ENCODE measurements at regions not wholly inside any gene's neighbourhood (a gene's known extent, or its start where the extent isn't known, plus 50 kb on each side); places are given as distances from the start of the nearest gene placed in this dataset.

DNA sequence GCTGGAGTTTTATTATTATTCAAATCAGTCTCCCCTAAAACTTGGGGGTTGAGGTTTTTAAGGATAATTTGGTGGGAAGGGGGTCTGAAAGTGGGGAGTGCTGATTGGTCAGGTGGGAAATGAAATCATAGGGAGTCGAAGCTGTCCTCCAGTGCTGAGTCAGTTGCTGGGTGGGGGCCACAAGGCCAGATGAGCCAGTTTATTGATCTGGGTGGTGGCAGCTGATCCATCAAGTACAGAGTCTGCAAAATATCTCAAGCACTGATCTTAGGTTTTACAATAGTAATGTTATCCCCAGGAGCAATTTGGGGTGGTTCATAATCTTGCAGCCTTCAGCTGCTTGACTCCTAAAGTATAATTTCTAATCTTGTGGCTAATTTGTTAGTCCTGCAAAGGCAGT is 146.0 kb upstream of the SPACA1 start:
- H3K4me1 ChIP-seq (ENCODE audit: control insufficient read depth, insufficient read depth, low read length) = no peaks in the 10 kb centered on the region
- H3K27ac ChIP-seq (ENCODE audit: low read length) = no peak overlapping the region
- H3K4me3 ChIP-seq (ENCODE audit: low read length) = no peak overlapping the region
- no peaks in the 10 kb centered on the region for H3K27me3 ChIP-seq (ENCODE audit: control insufficient read depth, insufficient read depth, low read length)
- 14% methylated on average over 1 of the region's 1 CpG for WGBS (ENCODE audit: insufficient coverage)
- no peaks in the 10 kb centered on the region for H3K9me3 ChIP-seq (replicated peaks; ENCODE audit: control insufficient read depth, low read depth, low read length)
- DNase-seq = no peak
- H3K36me3 ChIP-seq (ENCODE audit: control insufficient read depth, insufficient read depth, low read length) = no peaks in the 10 kb centered on the region

DNA sequence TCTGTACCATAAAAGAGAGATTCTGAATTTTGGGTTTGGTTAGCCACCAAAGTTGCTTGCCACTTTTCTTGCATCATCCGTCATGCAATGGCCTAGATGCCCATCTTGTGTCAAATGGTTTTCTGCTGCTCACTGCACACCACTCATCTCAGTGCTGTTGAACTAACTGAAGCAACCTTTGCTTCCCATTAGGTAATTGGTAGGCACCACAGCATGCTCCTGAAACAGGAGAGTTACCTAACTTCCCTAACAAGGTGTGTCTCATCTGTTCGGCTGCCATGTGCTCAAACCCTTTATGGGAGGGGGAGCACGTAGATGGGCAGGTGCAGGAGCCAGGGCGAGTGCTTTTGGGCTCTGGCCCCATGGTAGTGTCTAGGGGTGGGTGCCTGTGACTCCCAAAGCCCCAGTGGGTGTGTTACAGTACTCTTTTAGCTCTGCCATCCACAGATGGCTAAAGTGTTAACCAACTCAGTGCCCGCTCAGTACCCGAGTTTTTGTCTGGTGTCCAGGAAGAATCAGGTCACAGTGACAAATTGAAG is 147.4 kb upstream of the SPACA1 start:
- Histone ChIP-seq H3K27me3 (ENCODE audit: control insufficient read depth, insufficient read depth, low read length) (no peaks in the 10 kb centered on the region), H3K9me3 (replicated peaks; ENCODE audit: control insufficient read depth, low read depth, low read length) (no peaks in the 10 kb centered on the region), H3K4me3 (ENCODE audit: low read length) (no peak overlapping the region), H3K36me3 (ENCODE audit: control insufficient read depth, insufficient read depth, low read length) (no peaks in the 10 kb centered on the region), H3K4me1 (ENCODE audit: control insufficient read depth, insufficient read depth, low read length) (no peaks in the 10 kb centered on the region), H3K27ac (ENCODE audit: low read length) (no peak overlapping the region)
- DNase-seq = no peak
- 97% methylated on average over 3 of the region's 6 CpGs for WGBS (ENCODE audit: insufficient coverage)

DNA sequence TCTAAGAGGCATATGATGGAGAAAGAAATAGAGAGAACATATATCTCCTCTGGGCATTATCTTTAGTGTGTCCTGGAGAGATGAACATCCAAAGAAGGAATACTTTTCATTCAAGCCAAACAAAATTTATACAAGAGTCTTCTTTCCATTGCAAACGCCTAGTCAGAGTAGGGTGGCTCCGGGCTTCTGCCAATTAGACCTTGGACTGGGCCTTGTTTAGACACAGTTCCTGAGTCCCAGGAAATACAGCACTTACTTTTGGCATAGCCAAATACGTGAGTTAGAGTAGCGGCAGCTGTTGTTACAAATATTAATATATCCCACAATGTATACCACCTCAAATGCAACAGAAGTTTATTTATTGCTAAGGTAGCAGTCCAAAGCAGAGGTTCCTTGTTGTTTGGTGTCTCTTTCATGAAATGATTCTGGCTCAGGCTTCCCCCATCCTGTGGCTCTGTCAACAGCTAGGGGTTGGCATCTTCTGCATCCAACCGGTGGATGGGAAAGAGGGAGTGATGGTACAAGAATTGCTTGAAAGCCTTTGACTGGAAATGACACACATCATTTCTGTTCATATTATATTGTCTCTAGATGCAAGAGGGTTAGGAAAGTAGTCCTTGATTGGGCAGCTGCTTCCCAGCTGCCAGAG is 148.0 kb upstream of the SPACA1 start:
- no peaks in the 10 kb centered on the region for H3K9me3 ChIP-seq (replicated peaks; ENCODE audit: control insufficient read depth, low read depth, low read length)
- H3K36me3 ChIP-seq (ENCODE audit: control insufficient read depth, insufficient read depth, low read length) = no peaks in the 10 kb centered on the region
- no peak for DNase-seq
- no peaks in the 10 kb centered on the region for H3K27me3 ChIP-seq (ENCODE audit: control insufficient read depth, insufficient read depth, low read length)
- no peak overlapping the region for H3K27ac ChIP-seq (ENCODE audit: low read length)
- no peaks in the 10 kb centered on the region for H3K4me1 ChIP-seq (ENCODE audit: control insufficient read depth, insufficient read depth, low read length)
- 66% methylated on average over 2 of the region's 5 CpGs for WGBS (ENCODE audit: insufficient coverage)
- no peak overlapping the region for H3K4me3 ChIP-seq (ENCODE audit: low read length)

DNA sequence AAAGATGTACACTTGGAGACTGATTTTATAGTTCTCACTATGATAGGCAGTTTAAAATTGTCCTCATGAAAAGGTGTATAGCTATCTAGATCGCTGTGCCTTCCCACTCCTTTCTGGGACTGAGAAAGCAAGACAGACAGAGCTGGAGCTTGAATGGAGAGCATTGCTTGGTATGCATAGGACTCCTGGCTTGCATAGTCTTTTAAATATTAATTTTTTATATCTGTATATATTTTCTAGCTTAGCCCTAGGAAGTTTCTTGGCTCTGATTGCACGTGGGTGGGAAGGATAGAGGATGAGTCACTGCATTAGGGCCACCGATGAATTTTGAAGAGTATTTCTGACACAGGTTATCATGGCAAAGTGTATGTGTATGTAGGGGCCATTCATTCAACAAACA is 150.0 kb upstream of the SPACA1 start:
- WGBS (ENCODE audit: insufficient coverage) = no CpG with 5 or more reads among the region's 3 CpGs
- peak; percentile 48 for DNase-seq
- H3K4me1 ChIP-seq (ENCODE audit: control insufficient read depth, insufficient read depth, low read length) = no peaks in the 10 kb centered on the region
- no peaks in the 10 kb centered on the region for H3K36me3 ChIP-seq (ENCODE audit: control insufficient read depth, insufficient read depth, low read length)
- H3K27me3 ChIP-seq (ENCODE audit: control insufficient read depth, insufficient read depth, low read length) = no peaks in the 10 kb centered on the region
- H3K9me3 ChIP-seq (replicated peaks; ENCODE audit: control insufficient read depth, low read depth, low read length) = no peaks in the 10 kb centered on the region
- no peak overlapping the region for H3K4me3 ChIP-seq (ENCODE audit: low read length)
- H3K27ac ChIP-seq (ENCODE audit: low read length) = no peak overlapping the region

DNA sequence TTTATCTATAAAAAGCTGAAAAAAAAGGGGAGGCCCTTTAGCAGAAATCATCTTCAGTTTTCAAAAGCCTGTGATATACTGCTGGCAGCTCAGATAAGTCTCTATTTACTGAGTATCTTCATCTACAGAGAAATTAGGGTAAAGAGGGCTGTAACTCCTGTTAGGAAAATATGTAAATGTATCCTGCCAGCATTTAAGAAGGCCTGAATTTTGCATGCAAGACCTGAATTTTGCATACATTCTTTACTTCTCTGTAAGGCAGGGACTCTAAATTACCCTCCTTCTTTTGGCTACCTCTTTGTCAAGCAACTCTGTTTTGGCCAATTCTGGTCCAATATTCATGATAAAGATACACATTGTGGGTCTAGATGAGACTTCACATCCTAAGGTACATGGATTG is 150.6 kb upstream of the SPACA1 start:
- no peak for DNase-seq
- H3K27ac ChIP-seq (ENCODE audit: low read length) = no peak overlapping the region
- H3K9me3 ChIP-seq (replicated peaks; ENCODE audit: control insufficient read depth, low read depth, low read length) = no peaks in the 10 kb centered on the region
- no peaks in the 10 kb centered on the region for H3K27me3 ChIP-seq (ENCODE audit: control insufficient read depth, insufficient read depth, low read length)
- H3K4me1 ChIP-seq (ENCODE audit: control insufficient read depth, insufficient read depth, low read length) = no peaks in the 10 kb centered on the region
- no peak overlapping the region for H3K4me3 ChIP-seq (ENCODE audit: low read length)
- no peaks in the 10 kb centered on the region for H3K36me3 ChIP-seq (ENCODE audit: control insufficient read depth, insufficient read depth, low read length)

DNA sequence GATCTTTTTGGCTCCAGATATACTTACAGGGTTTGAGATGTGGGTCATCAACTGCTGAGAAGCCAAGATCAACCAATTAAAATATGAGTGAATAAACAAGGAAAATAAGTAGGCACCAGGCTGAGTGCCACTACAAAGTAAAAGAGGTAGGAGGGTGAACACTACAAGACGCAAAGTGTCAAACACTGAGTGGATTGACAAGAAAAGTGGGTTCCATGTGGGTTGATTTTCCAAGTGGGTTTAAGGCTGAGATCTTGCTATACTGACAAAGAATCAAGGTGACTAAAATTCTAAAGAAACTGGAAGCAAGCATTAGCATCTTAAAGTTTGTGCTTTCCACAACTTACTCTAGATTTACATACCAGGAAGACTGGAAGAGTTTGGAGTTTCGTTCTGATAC is 160.4 kb upstream of the SPACA1 start:
- Histone ChIP-seq H3K27me3 (ENCODE audit: control insufficient read depth, insufficient read depth, low read length) (no peaks in the 10 kb centered on the region), H3K27ac (ENCODE audit: low read length) (no peak overlapping the region), H3K36me3 (ENCODE audit: control insufficient read depth, insufficient read depth, low read length) (no peaks in the 10 kb centered on the region), H3K9me3 (replicated peaks; ENCODE audit: control insufficient read depth, low read depth, low read length) (no peaks in the 10 kb centered on the region), H3K4me3 (ENCODE audit: low read length) (no peak overlapping the region), H3K4me1 (ENCODE audit: control insufficient read depth, insufficient read depth, low read length) (no peaks in the 10 kb centered on the region)
- WGBS (ENCODE audit: insufficient coverage) = 100% methylated on average over 1 of the region's 2 CpGs
- DNase-seq = no peak

DNA sequence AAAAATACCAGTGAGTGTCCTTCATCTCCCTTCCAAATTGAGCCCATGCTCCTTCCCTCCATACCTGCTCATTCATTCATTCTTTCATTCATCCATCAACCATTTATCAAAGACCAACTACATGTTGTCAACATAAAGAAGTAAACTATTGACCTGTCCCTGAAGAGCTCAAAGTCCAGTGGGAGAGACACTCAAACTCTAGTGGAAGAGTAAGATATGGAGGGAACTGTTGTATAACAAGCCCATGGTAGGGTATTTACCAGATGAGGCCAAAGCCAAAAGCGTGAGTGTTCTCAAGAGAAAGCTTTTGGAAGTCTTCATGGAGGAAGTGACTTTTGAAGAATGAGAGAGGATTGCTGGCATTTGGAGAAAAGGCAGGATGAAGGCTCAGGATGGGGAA is 163.4 kb upstream of the SPACA1 start:
- Histone ChIP-seq H3K4me1 (ENCODE audit: control insufficient read depth, insufficient read depth, low read length) (peaks cover 2% of the 10 kb centered on the region), H3K4me3 (ENCODE audit: low read length) (no peak overlapping the region), H3K36me3 (ENCODE audit: control insufficient read depth, insufficient read depth, low read length) (no peaks in the 10 kb centered on the region), H3K27ac (ENCODE audit: low read length) (no peak overlapping the region), H3K27me3 (ENCODE audit: control insufficient read depth, insufficient read depth, low read length) (no peaks in the 10 kb centered on the region), H3K9me3 (replicated peaks; ENCODE audit: control insufficient read depth, low read depth, low read length) (no peaks in the 10 kb centered on the region)
- WGBS (ENCODE audit: insufficient coverage) = 88% methylated on average over 1 of the region's 1 CpG
- DNase-seq = no peak

DNA sequence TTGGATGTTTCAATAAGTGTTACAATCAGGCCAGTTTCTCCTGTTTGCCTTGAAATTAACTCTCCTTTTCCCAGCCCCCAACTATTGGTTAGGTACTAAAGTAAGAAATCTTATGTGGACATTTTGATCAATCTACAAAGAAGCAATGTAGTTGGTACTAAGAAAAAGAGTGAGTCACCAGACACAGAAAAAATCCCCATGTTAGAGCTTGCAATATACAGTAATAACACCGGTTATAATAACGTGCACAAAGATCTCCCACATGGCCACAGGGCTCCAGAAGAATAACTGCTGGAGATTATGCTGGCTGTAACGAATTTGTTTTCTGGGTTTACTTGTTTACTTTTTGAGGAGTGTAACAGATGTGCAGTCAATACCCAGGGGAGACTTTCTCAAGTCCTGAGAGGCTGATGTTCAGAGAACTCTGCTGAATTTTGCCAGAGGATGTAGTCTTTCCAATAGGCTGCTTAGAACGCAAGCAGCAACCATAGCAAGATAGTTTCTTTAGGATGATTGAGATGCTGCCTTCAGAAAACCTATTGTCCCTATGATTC is 166.2 kb upstream of the SPACA1 start:
- 30% methylated on average over 2 of the region's 4 CpGs for WGBS (ENCODE audit: insufficient coverage)
- Histone ChIP-seq H3K9me3 (replicated peaks; ENCODE audit: control insufficient read depth, low read depth, low read length) (no peaks in the 10 kb centered on the region), H3K27ac (ENCODE audit: low read length) (no peak overlapping the region), H3K36me3 (ENCODE audit: control insufficient read depth, insufficient read depth, low read length) (no peaks in the 10 kb centered on the region), H3K4me3 (ENCODE audit: low read length) (no peak overlapping the region), H3K4me1 (ENCODE audit: control insufficient read depth, insufficient read depth, low read length) (peaks cover 2% of the 10 kb centered on the region), H3K27me3 (ENCODE audit: control insufficient read depth, insufficient read depth, low read length) (no peaks in the 10 kb centered on the region)
- DNase-seq = peak; percentile 31

DNA sequence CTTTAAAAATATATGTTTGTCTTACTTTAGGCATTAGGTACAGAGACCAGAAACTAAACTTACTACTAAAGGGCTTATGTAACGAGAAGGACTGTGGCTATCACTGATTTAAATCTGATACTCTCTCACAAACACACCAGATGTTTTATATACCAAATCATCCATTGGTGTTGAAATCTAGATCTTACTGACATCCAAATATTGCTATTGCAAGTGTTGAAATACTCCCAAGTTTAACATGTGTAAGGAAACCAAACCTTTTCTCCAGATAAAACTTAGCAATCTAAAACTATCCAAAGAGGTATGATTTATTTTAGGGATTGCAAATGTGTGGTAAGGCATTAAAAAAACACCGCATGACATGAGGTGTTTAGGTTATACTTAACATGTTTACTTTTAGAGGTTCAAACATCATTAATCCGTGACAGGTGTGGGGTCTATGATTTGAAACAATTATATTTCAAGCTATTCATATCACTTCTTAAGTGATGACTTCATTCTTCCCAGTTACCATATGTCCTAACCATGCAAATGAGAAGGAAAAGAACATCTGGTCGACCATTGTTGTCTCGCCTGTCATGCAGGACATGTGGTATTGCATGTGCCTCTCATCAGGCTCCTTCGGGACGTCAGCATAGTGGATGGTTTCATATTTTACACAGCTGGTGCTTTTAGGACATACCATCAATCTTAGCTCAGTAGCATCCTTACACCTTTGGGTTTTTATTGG is 168.3 kb upstream of the SPACA1 start:
- no peaks in the 10 kb centered on the region for H3K36me3 ChIP-seq (ENCODE audit: control insufficient read depth, insufficient read depth, low read length)
- no peaks in the 10 kb centered on the region for H3K27me3 ChIP-seq (ENCODE audit: control insufficient read depth, insufficient read depth, low read length)
- no CpG with 5 or more reads among the region's 7 CpGs for WGBS (ENCODE audit: insufficient coverage)
- peaks cover 2% of the 10 kb centered on the region for H3K4me1 ChIP-seq (ENCODE audit: control insufficient read depth, insufficient read depth, low read length)
- DNase-seq = peak; percentile 67
- no peak overlapping the region for H3K4me3 ChIP-seq (ENCODE audit: low read length)
- no peak overlapping the region for H3K27ac ChIP-seq (ENCODE audit: low read length)
- H3K9me3 ChIP-seq (replicated peaks; ENCODE audit: control insufficient read depth, low read depth, low read length) = no peaks in the 10 kb centered on the region

DNA sequence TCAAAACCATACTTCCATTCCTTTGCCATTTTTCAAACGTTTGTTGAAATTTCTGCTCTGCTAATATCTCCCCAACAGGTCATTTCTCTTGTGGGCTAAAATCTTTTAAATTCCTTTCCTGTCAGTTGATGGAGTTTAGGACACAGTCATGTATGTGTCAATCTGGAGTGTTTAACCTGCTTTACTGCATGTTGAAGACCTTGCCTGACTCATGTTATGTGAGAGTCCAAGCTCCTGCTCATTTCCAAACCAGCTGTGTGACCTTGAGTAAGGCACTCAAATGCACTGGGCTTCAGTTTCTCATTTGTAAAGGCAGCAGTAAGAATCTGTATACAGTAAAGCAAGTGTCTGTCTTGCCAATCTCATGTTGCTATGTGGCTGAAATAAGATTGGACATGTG is 171.9 kb upstream of the SPACA1 start:
- no CpG with 5 or more reads among the region's 1 CpG for WGBS (ENCODE audit: insufficient coverage)
- Histone ChIP-seq H3K27ac (ENCODE audit: low read length) (no peak overlapping the region), H3K4me3 (ENCODE audit: low read length) (no peak overlapping the region)

More for the DNA sequence above, 171.9 kb upstream of the SPACA1 start:
- Histone ChIP-seq H3K27me3 (ENCODE audit: control insufficient read depth, insufficient read depth, low read length) (no peaks in the 10 kb centered on the region), H3K9me3 (replicated peaks; ENCODE audit: control insufficient read depth, low read depth, low read length) (no peaks in the 10 kb centered on the region), H3K4me1 (ENCODE audit: control insufficient read depth, insufficient read depth, low read length) (peaks cover 2% of the 10 kb centered on the region), H3K36me3 (ENCODE audit: control insufficient read depth, insufficient read depth, low read length) (no peaks in the 10 kb centered on the region)
- no peak for DNase-seq

Data from muscle of leg (tissue), 3 donors.